ENCODE measurements at regions not wholly inside any gene's neighbourhood (a gene's known extent, or its start where the extent isn't known, plus 50 kb on each side); places are given as distances from the start of the nearest gene placed in this dataset.

DNA sequence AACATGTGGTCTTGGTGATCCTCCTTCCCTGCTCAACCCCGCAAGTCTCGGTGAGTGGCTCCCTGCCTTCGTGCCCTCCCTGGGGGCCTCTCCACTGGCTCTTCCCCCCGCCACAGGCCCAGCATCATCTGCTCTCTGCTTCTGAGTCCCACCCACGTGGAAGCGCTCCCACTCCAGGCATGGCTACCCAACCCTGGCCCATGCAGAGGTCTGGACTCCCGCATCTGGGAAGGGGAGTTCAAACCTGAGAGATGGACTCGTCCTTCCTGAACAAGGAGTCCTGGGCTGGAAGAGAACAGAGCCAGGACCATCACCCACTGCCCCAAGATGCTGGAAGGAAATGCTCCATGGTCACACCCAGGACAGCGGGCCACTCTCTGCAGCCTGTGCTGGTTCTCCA, 90.8 kb downstream of the DHCR7 start:
- Histone ChIP-seq H3K36me3 (no peaks in the 10 kb centered on the region), H3K9me3 (no peaks in the 10 kb centered on the region), H3K27me3 (no peaks in the 10 kb centered on the region), H3K27ac (no peak overlapping the region), H3K4me3 (no peak overlapping the region), H3K4me1 (no peaks in the 10 kb centered on the region)
- intact Hi-C loops (cut with DNase I; ENCODE audit: low total_unique reads): no loop called here
- TF ChIP-seq POLR2A (IDR thresholded peaks at IDR 0.05) (no peak), CTCF (IDR thresholded peaks at IDR 0.05) (no peak)
- DNase-seq: no peak

DNA sequence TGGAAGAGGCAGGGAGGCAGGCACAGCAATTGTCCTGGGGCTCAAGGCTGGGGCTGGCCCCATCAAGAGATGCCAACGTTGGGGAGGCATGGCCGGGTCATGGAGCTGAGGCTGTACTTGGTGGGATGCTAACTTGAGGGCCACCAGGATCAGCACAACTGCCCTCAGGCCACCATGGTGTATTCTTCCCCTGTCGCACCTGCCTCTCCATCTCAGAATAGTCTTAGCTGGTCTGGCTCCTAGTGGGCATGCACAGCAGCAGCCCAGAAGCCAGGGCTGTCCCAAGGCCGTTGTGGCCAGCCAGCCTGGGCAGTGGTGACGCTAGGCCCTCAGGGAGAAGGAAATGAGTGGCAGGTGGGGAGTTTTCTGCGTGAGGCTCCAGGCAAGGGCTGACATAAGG, 91.3 kb downstream of the DHCR7 start:
- TF ChIP-seq POLR2A (IDR thresholded peaks at IDR 0.05): no peak
- TF ChIP-seq CTCF (IDR thresholded peaks at IDR 0.05): no peak
- intact Hi-C loops (cut with DNase I; ENCODE audit: low total_unique reads): no loop called here
- DNase-seq: no peak

DNA sequence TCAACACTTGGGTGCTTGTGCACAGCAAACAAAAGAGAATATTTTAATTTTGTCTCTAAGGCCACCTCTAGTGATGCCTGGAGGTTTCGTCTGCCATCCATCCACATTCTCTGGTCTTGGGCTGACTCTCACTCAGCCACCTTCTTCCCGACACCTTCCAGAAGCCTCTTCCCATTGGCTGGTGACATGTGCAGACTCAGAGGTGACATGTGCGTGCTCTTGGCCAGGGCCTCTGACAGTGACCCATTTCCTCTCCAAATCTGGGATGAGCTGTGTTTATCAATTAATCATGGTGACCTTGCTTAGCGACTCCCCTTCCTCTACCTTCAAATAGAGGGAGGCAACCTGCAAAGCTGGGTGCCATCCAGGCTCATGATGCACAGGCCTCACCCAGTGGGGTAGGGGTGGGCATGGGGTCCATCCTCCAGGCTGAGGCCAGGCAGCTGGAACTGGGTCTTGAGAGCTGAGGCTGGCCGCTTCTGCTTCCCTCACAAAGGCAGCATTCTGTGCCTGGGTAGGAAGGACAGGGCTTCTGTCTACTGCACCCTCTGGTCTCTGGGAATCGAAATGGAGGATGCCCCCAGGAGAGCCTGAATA, 91.8 kb downstream of the DHCR7 start:
- no peak for DNase-seq
- no peaks in the 10 kb centered on the region for H3K27me3 ChIP-seq
- H3K4me1 ChIP-seq: no peaks in the 10 kb centered on the region
- no peak overlapping the region for H3K4me3 ChIP-seq
- no peaks in the 10 kb centered on the region for H3K9me3 ChIP-seq
- intact Hi-C loops (cut with DNase I; ENCODE audit: low total_unique reads): no loop called here
- no peaks in the 10 kb centered on the region for H3K36me3 ChIP-seq
- TF ChIP-seq CTCF (IDR thresholded peaks at IDR 0.05): no peak
- no peak for TF ChIP-seq POLR2A (IDR thresholded peaks at IDR 0.05)
- no peak overlapping the region for H3K27ac ChIP-seq

More for the DNA sequence above, 91.3 kb downstream of the DHCR7 start:
- Histone ChIP-seq H3K27ac (no peak overlapping the region), H3K36me3 (no peaks in the 10 kb centered on the region), H3K4me3 (no peak overlapping the region), H3K4me1 (no peaks in the 10 kb centered on the region), H3K27me3 (no peaks in the 10 kb centered on the region), H3K9me3 (no peaks in the 10 kb centered on the region)

DNA sequence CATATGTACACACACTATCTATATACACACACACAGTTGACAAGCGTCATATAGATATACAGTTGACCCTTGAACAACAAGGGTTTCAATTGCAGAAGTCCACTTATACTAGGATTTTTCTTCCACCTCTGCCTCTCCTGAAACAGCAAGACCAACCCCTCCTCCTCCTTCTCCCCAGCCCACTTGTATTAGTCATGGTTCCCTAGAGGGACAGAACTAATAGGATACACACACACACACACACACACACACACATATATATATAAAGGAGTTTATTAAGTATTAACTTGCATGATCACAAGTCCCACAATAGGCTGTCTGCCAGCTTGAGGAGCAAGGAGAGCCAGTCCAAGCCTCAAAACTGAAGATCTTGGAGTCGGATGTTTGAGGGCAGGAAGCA, 92.9 kb downstream of the DHCR7 start:
- TF ChIP-seq POLR2A (IDR thresholded peaks at IDR 0.05): no peak
- no peak for TF ChIP-seq CTCF (IDR thresholded peaks at IDR 0.05)

DNA sequence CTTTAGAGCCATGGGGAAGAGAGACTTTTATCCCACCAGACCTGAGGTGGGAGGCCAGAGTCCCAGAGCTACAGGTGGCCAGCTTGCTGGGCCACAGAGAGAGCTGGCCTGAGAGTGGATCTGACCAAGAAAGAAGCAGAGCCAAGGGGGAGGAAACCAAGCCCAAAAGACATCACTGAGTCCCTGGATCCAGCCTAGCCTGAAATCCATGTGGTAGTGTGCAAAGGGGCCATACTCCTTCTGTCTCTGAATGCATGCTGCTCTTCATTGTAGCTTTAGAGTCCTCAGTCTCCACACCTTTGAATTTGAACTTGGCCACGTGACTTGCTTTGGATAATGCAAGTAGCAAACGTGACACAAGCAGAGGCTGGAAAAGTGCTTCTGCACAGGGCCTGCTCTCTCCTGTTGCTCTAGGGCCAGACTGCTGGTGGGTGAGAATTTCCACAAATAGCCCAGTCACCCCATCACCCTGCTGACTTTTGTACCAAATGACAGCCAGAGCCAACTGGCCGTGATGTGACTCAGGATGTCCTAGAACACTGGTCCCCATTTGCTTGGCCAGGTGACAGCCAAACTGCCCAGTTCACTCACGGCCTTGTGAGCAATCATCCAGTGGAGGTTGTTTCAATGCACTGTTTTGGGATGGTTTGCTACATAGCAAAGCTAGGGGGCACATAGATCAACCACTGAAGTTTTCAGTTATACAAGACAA, 93.6 kb downstream of the DHCR7 start:
- Histone ChIP-seq H3K27me3 (no peaks in the 10 kb centered on the region), H3K4me3 (no peak overlapping the region), H3K27ac (no peak overlapping the region), H3K36me3 (no peaks in the 10 kb centered on the region), H3K9me3 (no peaks in the 10 kb centered on the region), H3K4me1 (no peaks in the 10 kb centered on the region)
- no peak for DNase-seq
- intact Hi-C loops (cut with DNase I; ENCODE audit: low total_unique reads): no loop called here
- TF ChIP-seq POLR2A (IDR thresholded peaks at IDR 0.05) (no peak), CTCF (IDR thresholded peaks at IDR 0.05) (no peak)

More for the DNA sequence above, 92.9 kb downstream of the DHCR7 start:
- Histone ChIP-seq H3K27me3 (no peaks in the 10 kb centered on the region), H3K27ac (no peak overlapping the region), H3K4me3 (no peak overlapping the region), H3K36me3 (no peaks in the 10 kb centered on the region), H3K4me1 (no peaks in the 10 kb centered on the region), H3K9me3 (no peaks in the 10 kb centered on the region)
- DNase-seq: no peak
- intact Hi-C loops (cut with DNase I; ENCODE audit: low total_unique reads): no loop called here

Data from uterus (tissue), 3 donors.